ENCODE measurements at regions not wholly inside any gene's neighbourhood (a gene's known extent, or its start where the extent isn't known, plus 50 kb on each side); places are given as distances from the start of the nearest gene placed in this dataset.
A peak's percentile ranks its signal among the peaks of the same experiment; 100 is the strongest.

DNA sequence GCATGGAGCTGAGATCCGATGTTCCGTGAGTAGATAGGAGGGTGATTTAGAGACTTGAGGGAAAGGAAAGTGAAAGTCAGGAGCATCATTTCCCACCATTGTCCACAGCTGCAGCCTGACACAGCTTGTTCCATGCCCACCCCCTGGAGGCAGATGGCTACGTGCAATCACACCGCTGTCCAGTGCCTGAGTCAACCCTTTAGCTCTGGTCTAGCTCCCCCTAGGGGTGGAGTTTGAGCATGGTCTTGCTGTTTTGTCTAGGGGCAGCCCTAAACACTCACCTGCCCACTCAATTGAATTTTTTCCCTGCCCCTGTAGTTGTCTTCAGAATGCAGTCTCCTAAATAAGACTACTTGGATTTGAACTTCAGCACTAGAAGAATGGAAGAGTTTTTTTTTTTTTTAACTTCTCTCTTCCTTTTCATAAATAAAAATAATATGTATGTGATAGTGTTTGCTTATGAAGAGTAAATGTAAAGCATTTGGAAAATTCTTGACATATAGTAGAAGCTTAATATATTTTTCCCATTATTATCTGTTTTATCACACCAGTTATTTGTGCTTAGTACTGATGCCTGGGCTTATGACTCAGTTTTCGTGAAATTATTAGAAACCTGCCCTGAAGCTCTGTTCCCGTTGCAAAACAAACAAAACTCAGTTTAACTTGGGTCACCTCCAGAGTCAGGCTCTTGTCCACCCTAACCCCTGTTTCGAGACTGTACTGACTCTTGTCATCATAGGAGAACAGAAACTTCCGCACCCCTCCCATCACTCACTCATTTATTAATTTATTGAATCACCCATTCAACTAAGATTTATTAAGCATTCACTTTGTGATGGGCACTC is 814.8 kb downstream of the MAFB start:
- H3K27me3 ChIP-seq (ENCODE audit: insufficient read depth): no peaks in the 10 kb centered on the region
- H3K4me3 ChIP-seq: no peak overlapping the region
- TF ChIP-seq EZH2 (IDR thresholded peaks at IDR 0.05; ENCODE audit: low read depth, unreplicated experiment) (no peak), ZNF114 (CRISPR knock-in tag; IDR thresholded peaks at IDR 0.05) (no peak), NANOG (IDR thresholded peaks at IDR 0.05; ENCODE audit: borderline replicate concordance) (no peak), ZNF462 (CRISPR knock-in tag; IDR thresholded peaks at IDR 0.05) (peak; percentile 93), JUNB (IDR thresholded peaks at IDR 0.05; ENCODE audit: unreplicated experiment) (no peak), CTCF (conservative IDR thresholded peaks at IDR 0.05; ENCODE audit: low read depth in 2 of 2) (peak; percentile 86 to 94), ZNF331 (CRISPR knock-in tag; IDR thresholded peaks at IDR 0.05; ENCODE audit: low read depth) (no peak), POLR2AphosphoS5 (IDR thresholded peaks at IDR 0.05; ENCODE audit: low read depth) (no peak)
- TF ChIP-seq, protein P1, sequence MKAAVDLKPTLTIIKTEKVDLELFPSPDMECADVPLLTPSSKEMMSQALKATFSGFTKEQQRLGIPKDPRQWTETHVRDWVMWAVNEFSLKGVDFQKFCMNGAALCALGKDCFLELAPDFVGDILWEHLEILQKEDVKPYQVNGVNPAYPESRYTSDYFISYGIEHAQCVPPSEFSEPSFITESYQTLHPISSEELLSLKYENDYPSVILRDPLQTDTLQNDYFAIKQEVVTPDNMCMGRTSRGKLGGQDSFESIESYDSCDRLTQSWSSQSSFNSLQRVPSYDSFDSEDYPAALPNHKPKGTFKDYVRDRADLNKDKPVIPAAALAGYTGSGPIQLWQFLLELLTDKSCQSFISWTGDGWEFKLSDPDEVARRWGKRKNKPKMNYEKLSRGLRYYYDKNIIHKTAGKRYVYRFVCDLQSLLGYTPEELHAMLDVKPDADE (IDR thresholded peaks at IDR 0.05): no peak
- TF ChIP-seq, protein P2, sequence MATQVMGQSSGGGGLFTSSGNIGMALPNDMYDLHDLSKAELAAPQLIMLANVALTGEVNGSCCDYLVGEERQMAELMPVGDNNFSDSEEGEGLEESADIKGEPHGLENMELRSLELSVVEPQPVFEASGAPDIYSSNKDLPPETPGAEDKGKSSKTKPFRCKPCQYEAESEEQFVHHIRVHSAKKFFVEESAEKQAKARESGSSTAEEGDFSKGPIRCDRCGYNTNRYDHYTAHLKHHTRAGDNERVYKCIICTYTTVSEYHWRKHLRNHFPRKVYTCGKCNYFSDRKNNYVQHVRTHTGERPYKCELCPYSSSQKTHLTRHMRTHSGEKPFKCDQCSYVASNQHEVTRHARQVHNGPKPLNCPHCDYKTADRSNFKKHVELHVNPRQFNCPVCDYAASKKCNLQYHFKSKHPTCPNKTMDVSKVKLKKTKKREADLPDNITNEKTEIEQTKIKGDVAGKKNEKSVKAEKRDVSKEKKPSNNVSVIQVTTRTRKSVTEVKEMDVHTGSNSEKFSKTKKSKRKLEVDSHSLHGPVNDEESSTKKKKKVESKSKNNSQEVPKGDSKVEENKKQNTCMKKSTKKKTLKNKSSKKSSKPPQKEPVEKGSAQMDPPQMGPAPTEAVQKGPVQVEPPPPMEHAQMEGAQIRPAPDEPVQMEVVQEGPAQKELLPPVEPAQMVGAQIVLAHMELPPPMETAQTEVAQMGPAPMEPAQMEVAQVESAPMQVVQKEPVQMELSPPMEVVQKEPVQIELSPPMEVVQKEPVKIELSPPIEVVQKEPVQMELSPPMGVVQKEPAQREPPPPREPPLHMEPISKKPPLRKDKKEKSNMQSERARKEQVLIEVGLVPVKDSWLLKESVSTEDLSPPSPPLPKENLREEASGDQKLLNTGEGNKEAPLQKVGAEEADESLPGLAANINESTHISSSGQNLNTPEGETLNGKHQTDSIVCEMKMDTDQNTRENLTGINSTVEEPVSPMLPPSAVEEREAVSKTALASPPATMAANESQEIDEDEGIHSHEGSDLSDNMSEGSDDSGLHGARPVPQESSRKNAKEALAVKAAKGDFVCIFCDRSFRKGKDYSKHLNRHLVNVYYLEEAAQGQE (IDR thresholded peaks at IDR 0.05; ENCODE audit: unreplicated experiment): peak; percentile 36
- no peaks in the 10 kb centered on the region for H3K36me3 Mint-ChIP-seq (ENCODE audit: low read depth)
- no peaks in the 10 kb centered on the region for H3K9me3 Mint-ChIP-seq
- H3K9me2 ChIP-seq (ENCODE audit: insufficient read depth): no peaks in the 10 kb centered on the region
- H3K4me3 Mint-ChIP-seq: no peak overlapping the region
- no peaks in the 10 kb centered on the region for H3F3A ChIP-seq (replicated peaks; ENCODE audit: low read depth)
- peak; percentile 96 for DNase-seq (ENCODE audit: low spot score)
- 0 out of 2 replicates have a peak, but pooled peaks cover 3% of the 10 kb centered on the region for H3K4me1 ChIP-seq (ENCODE audit: insufficient read depth)
- H3K27me3 Mint-ChIP-seq (ENCODE audit: insufficient read depth, low read depth, poor library complexity): no peaks in the 10 kb centered on the region
- H4K20me1 ChIP-seq (replicated peaks; ENCODE audit: insufficient read depth): no peaks in the 10 kb centered on the region
- peaks cover 17% of the 10 kb centered on the region for H3K4me1 Mint-ChIP-seq
- H3K4me2 ChIP-seq: no peak overlapping the region
- no peaks in the 10 kb centered on the region for H3K79me2 ChIP-seq (replicated peaks; ENCODE audit: insufficient read depth)
- peak; percentile 99 for ATAC-seq
- H3K27ac Mint-ChIP-seq: no peak overlapping the region
- no peaks in the 10 kb centered on the region for H3K36me3 ChIP-seq (ENCODE audit: insufficient read depth)
- H2AFZ ChIP-seq: no peak overlapping the region
- H3K27ac ChIP-seq (ENCODE audit: low read depth): no peak overlapping the region
